Gastroesophageal sphincter (tissue), 4 donors: ENCODE measurements at regions not wholly inside any gene's neighbourhood (a gene's known extent, or its start where the extent isn't known, plus 50 kb on each side); places are given as distances from the start of the nearest gene placed in this dataset.

Experiments
- ATAC-seq: fragments of 150-250 bp; one replicate; pipeline ENCODE4 v1.9.1; 2016; ENCODE audit warnings: mild to moderate bottlenecking, moderate library complexity
- H3K27ac ChIP-seq, 4 donors: fragments of 200-600 bp; sonication (generic) in 3 of 4; 1 replicate in 3 of 4; 2 replicates in 1 of 4; pipeline ENCODE4 v1.5.1; 2016 to 2019
- H3K27me3 ChIP-seq: fragments of 200-600 bp; sonication (generic); one replicate; pipeline ENCODE4 v1.5.1; 2019
- H3K36me3 ChIP-seq, 2 donors: fragments of 200-600 bp; sonication (generic); one replicate each; pipeline ENCODE4 v1.5.1; 2019; ENCODE audit warnings: control low read depth in 1 of 2
- H3K4me1 ChIP-seq, 3 donors: fragments of 200-600 bp; sonication (generic); 1 replicate in 2 of 3; 2 replicates in 1 of 3; pipeline ENCODE4 v1.5.1; 2016 to 2019; ENCODE audit warnings: control low read depth in 2 of 3
- H3K4me3 ChIP-seq, 2 donors: fragments of 200-600 bp; sonication (generic); one replicate each; pipeline ENCODE4 v1.5.1; 2019; ENCODE audit warnings: mild to moderate bottlenecking in 1 of 2, moderate library complexity in 1 of 2
- H3K9me3 ChIP-seq, 3 donors: fragments of 200-600 bp; sonication (generic); one replicate each; pipeline ENCODE4 v1.5.1; 2017 to 2019; ENCODE audit warnings: control low read depth in 2 of 3
- EP300 ChIP-seq: sonication (generic); formaldehyde crosslinking; IDR thresholded peaks from one replicate; pipeline ENCODE4 v1.6.1; 2017; ENCODE audit warnings: antibody characterized with exemption, mild to moderate bottlenecking
- POLR2A ChIP-seq, 2 donors: fragments of 450-650 bp; IDR thresholded peaks; one replicate each; pipeline ENCODE4 v1.6.1; 2017; ENCODE audit warnings: antibody characterized with exemption in 2 of 2, mild to moderate bottlenecking in 2 of 2, moderate library complexity in 1 of 2
- POLR2AphosphoS5 ChIP-seq: sonication (generic); formaldehyde crosslinking; IDR thresholded peaks from one replicate; pipeline ENCODE4 v1.6.1; 2017; ENCODE audit warnings: antibody characterized with exemption
- WGBS, 2 donors: methylation state at CpG; one replicate each; pipeline ENCODE4 v1.1.5; 2018; ENCODE audit warnings: low coverage in 1 of 2; 5-methylcytosine and 5-hydroxymethylcytosine counted together
- TF ChIP-seq, protein P1 (sequence below), 4 experiments: fragments of 200-600 bp in 2 of 4; fragments of 450-650 bp in 2 of 4; sonication (generic) in 1 of 4; IDR thresholded peaks; one replicate each; pipeline ENCODE4 v1.5.1; 2017 to 2019; ENCODE audit warnings: antibody characterized with exemption in 4 of 4, mild to moderate bottlenecking in 2 of 4, moderate library complexity in 2 of 4

DNA sequence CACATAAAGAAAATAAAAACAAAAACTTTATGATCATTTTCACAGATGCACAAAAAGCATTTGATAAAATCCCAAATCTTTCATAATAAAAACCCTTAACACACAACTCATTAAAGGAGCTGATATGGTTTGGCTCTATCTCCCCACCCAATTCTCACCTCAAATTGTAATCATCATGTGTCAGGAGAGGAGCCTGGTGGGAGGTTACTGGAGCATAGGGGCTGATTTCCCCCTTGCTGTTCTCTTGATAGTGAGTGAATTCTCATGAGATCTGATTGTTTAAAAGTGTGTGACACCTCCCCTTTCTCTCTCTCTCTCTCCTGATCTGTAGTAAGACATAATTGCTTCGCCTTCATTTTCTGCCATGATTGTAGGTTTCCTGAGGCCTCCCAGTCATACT is 790.7 kb downstream of the C12orf50 start:
- Histone ChIP-seq H3K4me3 (no peak overlapping the region), H3K4me1 (no peaks in the 10 kb centered on the region), H3K27ac (no peak overlapping the region), H3K9me3 (no peaks in the 10 kb centered on the region), H3K27me3 (no peaks in the 10 kb centered on the region), H3K36me3 (no peaks in the 10 kb centered on the region)
- no peak for TF ChIP-seq POLR2AphosphoS5
- no peak for TF ChIP-seq EP300
- TF ChIP-seq POLR2A (IDR thresholded peaks at IDR 0.05) = no peak
- TF ChIP-seq, protein P1, sequence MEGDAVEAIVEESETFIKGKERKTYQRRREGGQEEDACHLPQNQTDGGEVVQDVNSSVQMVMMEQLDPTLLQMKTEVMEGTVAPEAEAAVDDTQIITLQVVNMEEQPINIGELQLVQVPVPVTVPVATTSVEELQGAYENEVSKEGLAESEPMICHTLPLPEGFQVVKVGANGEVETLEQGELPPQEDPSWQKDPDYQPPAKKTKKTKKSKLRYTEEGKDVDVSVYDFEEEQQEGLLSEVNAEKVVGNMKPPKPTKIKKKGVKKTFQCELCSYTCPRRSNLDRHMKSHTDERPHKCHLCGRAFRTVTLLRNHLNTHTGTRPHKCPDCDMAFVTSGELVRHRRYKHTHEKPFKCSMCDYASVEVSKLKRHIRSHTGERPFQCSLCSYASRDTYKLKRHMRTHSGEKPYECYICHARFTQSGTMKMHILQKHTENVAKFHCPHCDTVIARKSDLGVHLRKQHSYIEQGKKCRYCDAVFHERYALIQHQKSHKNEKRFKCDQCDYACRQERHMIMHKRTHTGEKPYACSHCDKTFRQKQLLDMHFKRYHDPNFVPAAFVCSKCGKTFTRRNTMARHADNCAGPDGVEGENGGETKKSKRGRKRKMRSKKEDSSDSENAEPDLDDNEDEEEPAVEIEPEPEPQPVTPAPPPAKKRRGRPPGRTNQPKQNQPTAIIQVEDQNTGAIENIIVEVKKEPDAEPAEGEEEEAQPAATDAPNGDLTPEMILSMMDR (IDR thresholded peaks at IDR 0.05) = no peak
- WGBS, 2 donors = 89% methylated on average over 1 of the region's 1 CpG; no CpG with 5 or more reads in 1 of the 2 donors
- ATAC-seq = no peak

DNA sequence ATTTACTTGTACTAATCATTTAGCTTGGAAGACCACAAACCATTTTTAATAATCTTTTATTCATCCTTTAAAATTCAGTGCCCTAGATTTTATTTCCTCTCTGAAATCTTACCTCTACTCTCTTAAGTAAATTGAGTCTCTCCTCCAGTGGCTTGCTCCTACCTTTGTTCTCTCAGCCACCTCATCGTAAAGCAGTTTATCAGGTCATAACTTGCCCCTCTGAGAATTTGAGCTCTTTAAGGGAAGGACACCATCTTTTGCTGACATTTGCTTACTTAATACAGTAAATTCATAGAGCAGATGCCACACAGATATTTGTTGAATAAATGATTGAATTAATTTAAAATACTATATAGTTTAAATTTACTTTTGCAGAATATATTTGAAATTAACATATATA is 794.3 kb downstream of the C12orf50 start:
- Histone ChIP-seq H3K27me3 (no peaks in the 10 kb centered on the region), H3K4me3 (no peak overlapping the region), H3K9me3 (no peaks in the 10 kb centered on the region), H3K4me1 (no peaks in the 10 kb centered on the region), H3K36me3 (no peaks in the 10 kb centered on the region), H3K27ac (no peak overlapping the region)
- WGBS, 2 donors = 75 to 86% methylated on average over 1 of the region's 1 CpG
- no peak for TF ChIP-seq EP300
- no peak for ATAC-seq

DNA sequence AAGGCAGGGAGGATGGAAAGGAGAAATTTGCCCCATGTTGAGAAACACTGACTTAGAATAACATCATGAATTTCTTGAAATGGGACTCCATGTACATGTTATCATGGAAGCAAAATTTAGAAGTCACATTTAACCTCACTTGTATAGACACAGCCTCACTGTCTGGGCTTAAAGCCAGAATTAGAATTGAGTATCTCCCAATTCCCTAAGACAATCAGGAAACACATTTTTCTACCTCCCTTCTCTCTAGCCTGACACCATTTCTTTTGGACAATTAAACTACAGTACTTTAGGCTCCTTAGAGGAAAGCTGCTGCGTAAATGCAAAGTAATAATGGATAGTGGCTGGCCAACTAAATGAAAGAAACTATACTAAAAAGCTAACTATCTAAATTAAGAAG is 795.5 kb downstream of the C12orf50 start:
- 50% methylated on average over 1 of the region's 1 CpG for WGBS, 2 donors
- no peak for TF ChIP-seq EP300
- TF ChIP-seq, protein P1 (IDR thresholded peaks at IDR 0.05) = no peak
- TF ChIP-seq POLR2AphosphoS5 = no peak
- no peak for TF ChIP-seq POLR2A (IDR thresholded peaks at IDR 0.05)
- H3K9me3 ChIP-seq = no peaks in the 10 kb centered on the region
- H3K4me1 ChIP-seq = no peaks in the 10 kb centered on the region
- no peak for ATAC-seq
- no peaks in the 10 kb centered on the region for H3K27me3 ChIP-seq
- no peaks in the 10 kb centered on the region for H3K36me3 ChIP-seq
- no peak overlapping the region for H3K4me3 ChIP-seq
- H3K27ac ChIP-seq = no peak overlapping the region

DNA sequence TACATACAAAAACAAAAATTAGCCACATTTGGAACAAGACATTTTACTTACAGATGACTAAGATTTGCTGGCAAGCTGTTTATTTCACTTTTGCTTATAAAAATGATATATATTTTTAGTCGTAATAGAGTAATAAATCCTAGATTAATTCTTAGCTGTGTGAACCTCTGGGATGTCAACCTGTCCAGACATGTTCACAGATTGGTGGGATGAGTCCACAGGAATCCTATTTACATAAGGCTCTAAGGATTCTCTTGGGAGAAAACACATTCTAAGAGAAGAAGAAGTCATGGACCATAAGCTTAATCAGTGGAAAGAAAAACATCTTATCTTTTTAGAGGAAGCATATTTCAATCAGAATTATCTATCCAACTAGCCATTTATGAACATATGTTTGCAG is 797.4 kb downstream of the C12orf50 start:
- Histone ChIP-seq H3K4me3 (no peak overlapping the region), H3K27me3 (no peaks in the 10 kb centered on the region), H3K9me3 (no peaks in the 10 kb centered on the region), H3K4me1 (no peaks in the 10 kb centered on the region), H3K36me3 (no peaks in the 10 kb centered on the region), H3K27ac (no peak overlapping the region)
- ATAC-seq = no peak
- TF ChIP-seq, protein P1 (IDR thresholded peaks at IDR 0.05) = no peak
- TF ChIP-seq POLR2A (IDR thresholded peaks at IDR 0.05) (no peak), EP300 (no peak), POLR2AphosphoS5 (no peak)
- WGBS, 2 donors = 28 to 42% methylated on average over 1 of the region's 1 CpG

DNA sequence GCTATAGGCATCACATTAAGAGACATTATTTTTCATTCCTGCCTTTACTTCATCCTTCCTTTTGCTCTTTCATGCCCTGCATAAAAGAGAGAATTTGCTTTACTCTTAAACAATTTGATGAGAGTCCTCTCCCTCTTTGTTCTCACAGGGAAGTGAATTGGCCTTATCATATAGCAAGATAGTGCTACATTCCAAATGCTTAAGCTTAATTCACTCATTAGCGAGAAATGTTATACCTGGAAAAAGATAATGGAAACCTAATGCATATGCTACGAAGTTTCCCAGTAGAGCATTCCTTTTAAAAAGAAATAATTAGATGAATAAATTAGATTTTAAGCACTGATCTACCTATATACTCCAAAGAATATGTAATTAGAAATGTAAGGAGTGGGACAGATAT is 798.8 kb downstream of the C12orf50 start:
- TF ChIP-seq, protein P1 (IDR thresholded peaks at IDR 0.05) = no peak
- TF ChIP-seq POLR2AphosphoS5 (no peak), EP300 (no peak), POLR2A (IDR thresholded peaks at IDR 0.05) (no peak)
- Histone ChIP-seq H3K36me3 (no peaks in the 10 kb centered on the region), H3K4me3 (no peak overlapping the region), H3K27me3 (no peaks in the 10 kb centered on the region), H3K9me3 (no peaks in the 10 kb centered on the region), H3K4me1 (no peaks in the 10 kb centered on the region), H3K27ac (no peak overlapping the region)
- ATAC-seq = no peak
- WGBS, 2 donors = 63 to 80% methylated on average over 2 of the region's 2 CpGs
